Effector memory CD8-positive, alpha-beta T cell (primary cell): ENCODE measurements at regions not wholly inside any gene's neighbourhood (a gene's known extent, or its start where the extent isn't known, plus 50 kb on each side); places are given as distances from the start of the nearest gene placed in this dataset.
"Not testable (repeated sequence)": the region's sequence is repeated elsewhere in the genome, so short reads cannot be mapped to it uniquely, and the experiment has no call there.

Experiments
- ATAC-seq: fragments of 150-1000 bp; cut with Tn5 transposase; replicated peaks from 2 replicates; pipeline ENCODE4 v1.10.0; 2021; ENCODE audit warnings: mild to moderate bottlenecking, moderate library complexity
- DNase-seq, 3 experiments: peaks; one replicate each; pipeline ENCODE4 v3.0.0; 2021
- H3K27ac Mint-ChIP-seq, 2 donors: one replicate each; pipeline ENCODE4 v1.8.0; 2022; ENCODE audit warnings: mild to moderate bottlenecking in 2 of 2, mixed read lengths in 2 of 2, moderate library complexity in 2 of 2
- H3K27me3 Mint-ChIP-seq, 2 donors: one replicate each; pipeline ENCODE4 v1.8.0; 2022; ENCODE audit warnings: mixed read lengths in 2 of 2
- H3K36me3 Mint-ChIP-seq: one replicate; pipeline ENCODE4 v1.8.0; 2022; ENCODE audit warnings: mild to moderate bottlenecking, moderate library complexity, mixed read lengths; ENCODE audit not compliant: insufficient read depth
- H3K4me1 Mint-ChIP-seq, 2 donors: one replicate each; pipeline ENCODE4 v1.8.0; 2022; ENCODE audit warnings: low read depth in 2 of 2, mixed read lengths in 2 of 2
- H3K4me3 Mint-ChIP-seq, 2 donors: one replicate each; pipeline ENCODE4 v1.8.0; 2022; ENCODE audit warnings: mild to moderate bottlenecking in 2 of 2, mixed read lengths in 2 of 2, moderate library complexity in 2 of 2
- H3K9me3 Mint-ChIP-seq, 2 donors: one replicate each; pipeline ENCODE4 v1.8.0; 2022; ENCODE audit warnings: mixed read lengths in 2 of 2

- H3K4me1 Mint-ChIP-seq, H3K4me3 Mint-ChIP-seq, H3K36me3 Mint-ChIP-seq, DNase-seq, ATAC-seq, H3K27ac Mint-ChIP-seq, H3K9me3 Mint-ChIP-seq, H3K27me3 Mint-ChIP-seq: not testable (repeated sequence)
These were observed 198.7 kb downstream of the TBX18 start for GRCh38 chr6:84565718-84566117.

GRCh38 chr6:84560436-84561390 lies 203.7 kb downstream of the TBX18 start:
- no peak overlapping the region for H3K4me3 Mint-ChIP-seq
- ATAC-seq: no peak
- H3K9me3 Mint-ChIP-seq: peaks cover 3 to 8% of the 10 kb centered on the region in 2 donors
- no peaks in the 10 kb centered on the region for H3K36me3 Mint-ChIP-seq
- DNase-seq: no peak
- H3K27ac Mint-ChIP-seq: no peak overlapping the region
- H3K27me3 Mint-ChIP-seq: no peaks in the 10 kb centered on the region
- H3K4me1 Mint-ChIP-seq: no peaks in the 10 kb centered on the region

GRCh38 chr6:84556541-84557335 lies 207.7 kb downstream of the TBX18 start:
- no peak overlapping the region for H3K4me3 Mint-ChIP-seq
- no peaks in the 10 kb centered on the region for H3K27me3 Mint-ChIP-seq
- DNase-seq (no peak), ATAC-seq (no peak)
- H3K9me3 Mint-ChIP-seq: peaks cover 9 to 25% of the 10 kb centered on the region in 2 donors
- H3K4me1 Mint-ChIP-seq: no peaks in the 10 kb centered on the region
- no peaks in the 10 kb centered on the region for H3K36me3 Mint-ChIP-seq
- no peak overlapping the region for H3K27ac Mint-ChIP-seq

GRCh38 chr6:84554706-84555105 lies 209.7 kb downstream of the TBX18 start:
- H3K4me1 Mint-ChIP-seq: no peaks in the 10 kb centered on the region
- ATAC-seq: no peak
- H3K27me3 Mint-ChIP-seq: no peaks in the 10 kb centered on the region
- H3K27ac Mint-ChIP-seq: no peak overlapping the region
- no peak for DNase-seq
- H3K4me3 Mint-ChIP-seq: no peak overlapping the region
- H3K9me3 Mint-ChIP-seq: peaks cover 17 to 18% of the 10 kb centered on the region in 2 donors
- no peaks in the 10 kb centered on the region for H3K36me3 Mint-ChIP-seq

- Mint-ChIP-seq H3K9me3 (peaks cover 17 to 18% of the 10 kb centered on the region in 2 donors), H3K4me1 (no peaks in the 10 kb centered on the region), H3K27ac (no peak overlapping the region), H3K27me3 (no peaks in the 10 kb centered on the region), H3K36me3 (no peaks in the 10 kb centered on the region), H3K4me3 (no peak overlapping the region)
- DNase-seq (no peak), ATAC-seq (no peak)
These were observed 210.3 kb downstream of the TBX18 start for GRCh38 chr6:84554074-84554473.

GRCh38 chr6:84553527-84553926 lies 210.9 kb downstream of the TBX18 start:
- DNase-seq (no peak), ATAC-seq (no peak)
- no peak overlapping the region for H3K27ac Mint-ChIP-seq
- peaks cover 17 to 18% of the 10 kb centered on the region in 2 donors for H3K9me3 Mint-ChIP-seq
- H3K36me3 Mint-ChIP-seq: no peaks in the 10 kb centered on the region
- H3K4me1 Mint-ChIP-seq: no peaks in the 10 kb centered on the region
- no peak overlapping the region for H3K4me3 Mint-ChIP-seq
- no peaks in the 10 kb centered on the region for H3K27me3 Mint-ChIP-seq

GRCh38 chr6:84551797-84552196 lies 212.6 kb downstream of the TBX18 start:
- ATAC-seq: no peak
- Mint-ChIP-seq H3K27me3 (no peaks in the 10 kb centered on the region), H3K27ac (no peak overlapping the region), H3K36me3 (no peaks in the 10 kb centered on the region), H3K4me1 (no peaks in the 10 kb centered on the region), H3K9me3 (peaks cover 18% of the 10 kb centered on the region in 2 donors), H3K4me3 (no peak overlapping the region)
- DNase-seq: no peak

GRCh38 chr6:84549917-84550316 lies 214.5 kb downstream of the TBX18 start:
- H3K4me3 Mint-ChIP-seq: no peak overlapping the region
- H3K9me3 Mint-ChIP-seq: peaks cover 17 to 20% of the 10 kb centered on the region in 2 donors
- H3K27me3 Mint-ChIP-seq: no peaks in the 10 kb centered on the region
- ATAC-seq (no peak), DNase-seq (no peak)
- no peak overlapping the region for H3K27ac Mint-ChIP-seq
- no peaks in the 10 kb centered on the region for H3K36me3 Mint-ChIP-seq
- H3K4me1 Mint-ChIP-seq: no peaks in the 10 kb centered on the region

- Mint-ChIP-seq H3K9me3 (peaks cover 0 to 16% of the 10 kb centered on the region in 2 donors), H3K27ac (no peak overlapping the region), H3K36me3 (no peaks in the 10 kb centered on the region), H3K4me1 (no peaks in the 10 kb centered on the region), H3K27me3 (no peaks in the 10 kb centered on the region), H3K4me3 (no peak overlapping the region)
- ATAC-seq (no peak), DNase-seq (no peak)
These were observed 217.0 kb downstream of the TBX18 start for GRCh38 chr6:84547341-84547801.

GRCh38 chr6:84546427-84546914 lies 217.9 kb downstream of the TBX18 start:
- DNase-seq (no peak), ATAC-seq (no peak)
- H3K4me3 Mint-ChIP-seq: no peak overlapping the region
- no peaks in the 10 kb centered on the region for H3K36me3 Mint-ChIP-seq
- H3K27me3 Mint-ChIP-seq: no peaks in the 10 kb centered on the region
- no peak overlapping the region for H3K27ac Mint-ChIP-seq
- no peaks in the 10 kb centered on the region for H3K4me1 Mint-ChIP-seq
- peaks cover 7 to 12% of the 10 kb centered on the region in 2 donors for H3K9me3 Mint-ChIP-seq

GRCh38 chr6:84539122-84539856 lies 225.1 kb downstream of the TBX18 start:
- H3K9me3 Mint-ChIP-seq: peaks cover 2 to 13% of the 10 kb centered on the region in 2 donors
- H3K27me3 Mint-ChIP-seq: no peaks in the 10 kb centered on the region
- no peaks in the 10 kb centered on the region for H3K36me3 Mint-ChIP-seq
- DNase-seq: no peak
- no peak overlapping the region for H3K4me3 Mint-ChIP-seq
- ATAC-seq: no peak
- no peak overlapping the region for H3K27ac Mint-ChIP-seq
- H3K4me1 Mint-ChIP-seq: no peaks in the 10 kb centered on the region

GRCh38 chr6:84536885-84537638 lies 227.3 kb downstream of the TBX18 start:
- ATAC-seq: no peak
- DNase-seq: no peak
- Mint-ChIP-seq H3K36me3 (no peaks in the 10 kb centered on the region), H3K27ac (no peak overlapping the region), H3K4me3 (no peak overlapping the region), H3K27me3 (no peaks in the 10 kb centered on the region), H3K4me1 (no peaks in the 10 kb centered on the region), H3K9me3 (peaks cover 0 to 10% of the 10 kb centered on the region in 2 donors)
